ENCODE measurements at regions not wholly inside any gene's neighbourhood (a gene's known extent, or its start where the extent isn't known, plus 50 kb on each side); places are given as distances from the start of the nearest gene placed in this dataset.
A peak's percentile ranks its signal among the peaks of the same experiment; 100 is the strongest.

- Histone ChIP-seq H3K4me1 (ENCODE audit: control insufficient read depth, insufficient read depth, low read length) (peaks cover 15% of the 10 kb centered on the region), H3K27ac (ENCODE audit: extremely low read depth, low read depth, low read length) (peak overlapping the region; percentile 97), H3K36me3 (ENCODE audit: control insufficient read depth in 2 of 2, insufficient read depth in 1 of 2, low read length in 2 of 2) (peaks cover 9 to 34% of the 10 kb centered on the region in 2 experiments), H3K4me3 (ENCODE audit: low read depth, low read length) (peak overlapping the region; percentile 65), H3K9me3 (ENCODE audit: control insufficient read depth, insufficient read depth, low read depth, low read length) (peaks cover 7% of the 10 kb centered on the region)
- CTCF ChIA-PET: interaction anchor here (0.6 to 1.4 kb wide), 4 partner anchors 8 to 876 kb away, joined by 3 to 7 read pairs (median 4); no protein-coding TSS in a partner anchor
- POLR2A ChIA-PET: interaction anchor here (0.8 to 2.3 kb wide), 9 partner anchors 10 to 179 kb away, joined by 3 to 16 read pairs (median 4); no protein-coding TSS in a partner anchor
- TF ChIP-seq ZNF223 (tag by site-specific recombination; IDR thresholded peaks at IDR 0.05) (no peak), ZNF2 (tag by site-specific recombination; IDR thresholded peaks at IDR 0.05) (no peak), ZBTB48 (tag by site-specific recombination; IDR thresholded peaks at IDR 0.05) (no peak), ZNF362 (tag by site-specific recombination; IDR thresholded peaks at IDR 0.05) (no peak), ZNF140 (tag by site-specific recombination; IDR thresholded peaks at IDR 0.05) (no peak), ZNF776 (tag by site-specific recombination; IDR thresholded peaks at IDR 0.05; ENCODE audit: borderline replicate concordance) (no peak), PRDM1 (tag by site-specific recombination; IDR thresholded peaks at IDR 0.05) (peak; percentile 95), ZFP41 (tag by site-specific recombination; IDR thresholded peaks at IDR 0.05; ENCODE audit: borderline replicate concordance) (no peak), ZNF530 (tag by site-specific recombination; IDR thresholded peaks at IDR 0.05; ENCODE audit: low read depth) (no peak), ZNF391 (tag by site-specific recombination; IDR thresholded peaks at IDR 0.05; ENCODE audit: borderline replicate concordance, low read depth) (peak; percentile 63; the same call in 1 of the 2 replicates), FEZF1 (tag by site-specific recombination; IDR thresholded peaks at IDR 0.05) (no peak), ZNF580 (tag by site-specific recombination; IDR thresholded peaks at IDR 0.05) (no peak), ZFP3 (tag by site-specific recombination; IDR thresholded peaks at IDR 0.05; ENCODE audit: low read depth) (no peak), KLF16 (tag by site-specific recombination; IDR thresholded peaks at IDR 0.05) (0 out of 2 replicates have a peak, but pooled peaks have one; percentile 33), PRDM10 (tag by site-specific recombination; IDR thresholded peaks at IDR 0.05) (0 out of 2 replicates have a peak, but pooled peaks have one; percentile 12), ZNF16 (tag by site-specific recombination; IDR thresholded peaks at IDR 0.05; ENCODE audit: low read depth) (no peak), ZNF518A (tag by site-specific recombination; conservative IDR thresholded peaks at IDR 0.05; ENCODE audit: low read depth) (no peak), OSR2 (tag by site-specific recombination; IDR thresholded peaks at IDR 0.05) (no peak), YY2 (tag by site-specific recombination; IDR thresholded peaks at IDR 0.05) (no peak), ZNF544 (tag by site-specific recombination; IDR thresholded peaks at IDR 0.05) (no peak), ZNF112 (tag by site-specific recombination; IDR thresholded peaks at IDR 0.05) (no peak), ZNF184 (tag by site-specific recombination; IDR thresholded peaks at IDR 0.05) (no peak; the same call in 1 of the 2 replicates), PRDM6 (tag by site-specific recombination; IDR thresholded peaks at IDR 0.05) (peak; percentile 61), ZNF423 (tag by site-specific recombination; IDR thresholded peaks at IDR 0.05) (no peak), ZNF155 (tag by site-specific recombination; IDR thresholded peaks at IDR 0.05) (no peak), ZNF548 (tag by site-specific recombination; IDR thresholded peaks at IDR 0.05) (no peak), ZNF221 (tag by site-specific recombination; IDR thresholded peaks at IDR 0.05; ENCODE audit: borderline replicate concordance) (no peak)
These were observed 1420.3 kb downstream of the UQCRFS1 start for GRCh38 chr19:27792576-27793127.
